NCI-H128 (cell line): ENCODE measurements at regions not wholly inside any gene's neighbourhood (a gene's known extent, or its start where the extent isn't known, plus 50 kb on each side); places are given as distances from the start of the nearest gene placed in this dataset.
A peak's percentile ranks its signal among the peaks of the same experiment; 100 is the strongest.
"Not testable (repeated sequence)": the region's sequence is repeated elsewhere in the genome, so short reads cannot be mapped to it uniquely, and the experiment has no call there.

Experiments used
- DNase-seq: peaks from one replicate; lab custom pipeline; 2025; ENCODE audit not compliant: unreplicated experiment; lab: John Stamatoyannopoulos, UW

DNA sequence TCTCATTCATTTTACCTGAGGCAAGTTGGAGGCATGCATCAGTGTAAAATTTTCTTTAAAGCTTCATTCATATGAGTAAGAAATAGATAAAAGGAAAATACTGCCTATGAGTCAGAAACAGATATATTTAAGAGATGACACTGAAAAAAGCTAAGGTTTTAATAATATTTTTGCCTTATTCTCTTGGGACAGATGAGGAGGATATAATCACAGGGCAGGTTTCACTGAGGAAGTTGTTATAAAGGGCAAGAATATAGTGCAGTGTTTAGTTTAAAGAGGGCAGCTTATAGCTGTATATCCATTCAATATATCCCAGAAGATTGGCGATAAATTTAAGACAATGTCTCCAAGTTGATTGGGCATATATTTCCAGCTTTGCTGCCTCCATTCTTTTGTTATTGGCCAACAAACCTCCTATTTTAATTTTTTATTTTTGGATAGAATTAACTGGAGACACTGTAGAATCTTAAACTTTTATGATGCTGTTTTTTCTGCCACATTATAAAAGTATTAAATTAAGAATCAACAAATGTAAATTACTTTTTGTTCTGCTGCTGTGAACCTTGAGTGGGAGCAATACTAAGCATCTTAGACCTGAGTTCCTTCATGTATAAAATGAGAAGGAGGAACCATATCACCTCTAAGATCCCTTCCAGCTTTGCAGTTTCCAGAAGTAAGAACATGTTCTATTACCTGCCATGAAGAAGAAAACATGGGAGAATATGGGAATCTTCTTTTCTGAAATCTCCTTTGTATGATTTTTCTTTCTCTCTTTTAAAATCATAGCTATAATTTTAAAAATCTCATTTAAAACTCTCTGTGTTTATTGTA is 171.6 kb downstream of the S1PR1 start:
- no peak for DNase-seq

DNA sequence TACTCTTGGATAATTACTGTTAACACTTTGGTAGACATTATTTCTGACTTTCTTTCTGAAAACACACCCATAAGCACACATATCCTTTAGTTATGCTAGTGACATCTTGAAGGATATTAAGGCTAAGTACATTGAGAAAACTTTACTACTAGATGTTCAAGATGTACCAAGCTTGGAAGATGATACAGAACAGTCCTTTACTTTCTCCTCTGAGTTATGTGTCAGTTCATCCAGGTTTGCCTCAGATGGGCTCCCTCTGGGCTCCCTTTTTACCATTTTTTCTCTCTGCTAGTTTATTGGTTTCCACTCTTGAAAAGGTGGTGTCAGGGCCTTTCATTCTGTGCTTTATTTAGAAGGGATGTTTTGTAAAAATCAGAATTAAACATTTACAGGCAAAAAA is 172.3 kb downstream of the S1PR1 start:
- DNase-seq: no peak

DNA sequence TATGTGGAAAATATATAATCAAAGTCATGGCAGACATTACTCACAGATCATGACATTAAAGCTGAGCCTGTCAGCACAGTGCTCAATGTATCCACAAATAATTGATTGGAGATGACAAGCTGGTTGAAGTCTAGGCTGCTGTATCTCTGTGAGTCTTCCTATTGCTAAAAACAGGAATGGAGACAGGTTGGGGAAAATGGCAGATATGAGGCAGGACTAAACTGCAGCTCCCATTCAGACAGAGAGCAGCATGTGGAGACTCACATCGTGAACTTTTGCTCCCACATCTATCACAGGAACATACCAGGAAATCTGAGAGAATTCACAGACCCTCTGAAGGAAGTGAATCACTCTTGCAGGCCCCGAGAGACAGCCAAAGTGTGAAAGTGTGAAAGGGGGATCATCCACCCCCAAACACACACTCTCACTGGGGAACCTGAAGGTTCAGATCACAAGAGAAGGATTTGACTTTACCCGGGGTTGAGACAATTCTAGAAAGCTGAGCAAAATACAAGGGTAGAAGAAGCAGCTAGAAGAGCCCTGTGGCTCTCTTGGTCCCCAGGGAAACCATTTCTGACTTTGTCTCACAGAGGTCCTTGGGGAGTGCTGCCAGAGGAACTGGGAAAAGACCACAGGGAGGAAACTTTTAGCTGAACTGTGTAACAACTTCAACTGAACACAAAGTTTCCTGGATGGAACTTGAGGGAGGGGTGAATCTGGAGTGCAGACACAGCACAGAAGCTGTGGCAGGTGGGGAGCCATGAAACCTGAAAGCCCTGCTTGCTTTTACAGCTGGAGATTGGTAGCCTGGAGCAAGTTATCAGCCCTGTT is 173.4 kb downstream of the S1PR1 start:
- DNase-seq: no peak

DNA sequence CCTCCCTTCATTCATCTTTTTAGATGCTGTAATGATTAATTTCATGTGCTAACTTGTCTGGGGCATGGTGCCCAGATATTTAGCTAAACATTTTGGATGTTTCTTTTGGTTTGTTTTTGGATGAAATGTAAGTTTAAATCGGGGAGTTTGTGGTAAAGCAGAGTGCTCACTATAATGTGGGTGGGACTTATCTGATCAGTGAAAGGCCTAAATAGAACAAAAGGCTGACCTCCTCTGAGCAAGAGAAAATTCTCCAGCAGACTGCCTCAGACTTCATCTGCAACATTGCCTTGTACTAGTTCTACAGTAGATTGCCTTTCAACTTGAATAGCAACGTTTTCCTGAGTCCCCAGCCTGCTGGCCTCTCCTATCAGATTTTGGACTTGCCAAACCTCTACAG is 183.6 kb downstream of the S1PR1 start:
- DNase-seq: no peak

DNA sequence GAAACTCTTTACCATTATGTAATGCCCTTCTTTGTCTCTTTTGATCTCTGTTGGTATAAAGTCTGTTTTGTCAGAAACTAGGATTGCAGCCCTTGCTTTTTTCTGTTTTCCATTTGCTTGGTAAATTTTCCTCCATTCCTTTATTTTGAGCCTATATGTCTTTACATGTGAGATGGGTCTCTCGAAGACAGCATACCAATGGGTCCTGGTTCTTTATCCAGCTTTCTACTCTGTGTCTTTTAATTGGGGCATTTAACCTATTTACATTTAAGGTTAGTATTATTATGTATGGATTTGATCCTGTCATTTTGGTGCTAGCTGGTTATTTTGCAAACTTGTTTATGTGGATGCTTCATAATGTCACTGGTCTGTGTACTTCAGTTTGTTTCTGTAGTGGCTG is 191.3 kb downstream of the S1PR1 start:
- DNase-seq: not testable (repeated sequence)

DNA sequence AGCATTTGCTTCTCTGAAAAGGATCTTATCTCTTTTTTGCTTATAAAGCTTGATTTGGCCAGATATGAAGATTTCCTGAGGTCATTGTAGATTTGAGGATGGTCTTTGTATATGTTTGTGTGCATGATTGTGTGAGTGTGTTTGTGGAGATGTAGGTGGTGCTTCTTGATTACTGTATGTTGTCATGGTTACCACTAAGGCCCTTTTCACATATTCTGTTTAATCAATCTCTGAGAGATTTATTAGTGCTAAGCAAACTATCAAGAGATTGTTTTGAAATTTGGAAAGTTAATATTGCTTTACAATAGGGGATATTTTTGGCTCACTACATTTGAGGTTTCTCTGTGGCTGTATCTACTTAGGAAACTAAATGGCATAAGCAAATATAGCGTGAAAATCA is 191.7 kb downstream of the S1PR1 start:
- DNase-seq: no peak

DNA sequence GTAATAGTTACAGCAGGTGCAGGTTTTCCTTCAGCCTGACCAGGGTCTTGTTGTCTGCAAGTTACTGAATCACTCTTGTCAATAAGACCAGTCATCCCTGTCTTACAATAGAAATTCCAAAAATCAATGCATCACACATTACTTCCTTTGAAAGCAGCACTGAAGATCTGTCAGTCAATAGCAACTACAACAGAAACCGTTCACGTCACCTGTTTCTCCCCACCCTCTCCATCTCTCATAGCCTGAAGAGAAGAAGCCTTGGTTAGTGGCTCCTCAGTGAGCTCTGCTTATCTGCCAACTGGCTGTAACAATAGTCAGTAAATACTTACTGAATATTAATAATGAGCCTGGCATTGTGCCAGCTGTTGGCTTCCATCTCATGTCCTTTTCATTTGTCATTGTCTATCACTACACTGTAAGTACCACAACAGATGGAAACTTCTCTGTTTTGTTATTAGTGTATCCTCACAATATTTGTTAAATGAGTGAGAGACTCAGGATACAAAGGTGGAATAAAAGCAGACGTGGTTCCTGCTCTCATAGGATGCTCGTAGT is 195.2 kb downstream of the S1PR1 start:
- DNase-seq: no peak

DNA sequence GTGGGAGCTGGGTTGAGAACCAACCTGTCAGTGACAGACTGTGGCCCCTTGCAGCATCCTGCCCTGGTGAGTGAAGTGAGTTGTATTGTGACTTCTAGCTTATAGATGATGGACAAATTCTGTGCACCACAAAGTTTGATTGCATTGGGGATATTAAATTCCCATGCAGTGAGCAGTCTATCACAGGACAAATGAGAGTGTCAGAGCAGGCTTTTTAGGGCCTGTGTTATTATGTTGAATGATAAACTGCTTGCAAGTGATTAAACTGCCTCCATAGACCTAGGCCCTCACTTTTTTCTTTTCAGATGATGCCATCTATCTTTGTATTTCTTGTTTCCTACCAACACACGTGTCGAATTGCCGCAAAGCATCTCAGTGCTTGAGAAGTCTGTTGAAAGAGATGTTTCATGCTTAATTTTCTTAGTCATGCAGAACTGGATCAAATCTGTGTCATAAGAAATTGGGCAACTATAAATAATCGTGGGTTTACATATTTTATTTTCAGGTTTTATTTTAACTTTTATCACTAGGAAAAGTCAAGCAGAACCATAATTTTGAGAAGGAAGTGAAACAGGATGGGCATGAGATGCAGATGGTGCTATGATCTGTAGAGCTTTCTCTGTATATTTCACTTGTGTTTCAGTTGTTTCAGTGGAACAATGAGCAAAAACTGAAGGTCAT is 199.2 kb downstream of the S1PR1 start:
- no peak for DNase-seq

DNA sequence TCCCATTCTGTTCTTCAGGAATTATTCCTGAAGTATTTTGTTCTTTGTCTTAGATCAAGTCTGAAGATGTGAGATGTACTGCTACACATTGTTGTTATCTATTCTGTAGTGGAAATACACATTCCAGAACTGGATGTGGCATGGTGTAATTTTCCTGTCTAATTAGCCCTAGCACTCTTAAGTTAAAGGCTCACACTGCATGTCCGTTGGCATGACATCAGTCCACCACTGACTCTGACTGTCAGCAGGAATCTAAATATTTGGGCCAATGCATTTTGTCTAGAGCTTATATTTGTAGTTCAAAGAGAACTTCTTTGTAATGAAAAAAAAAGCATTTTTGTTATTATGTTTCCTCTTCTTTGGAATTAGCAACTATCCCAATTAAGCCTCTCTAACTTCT is 201.0 kb downstream of the S1PR1 start:
- DNase-seq: no peak

DNA sequence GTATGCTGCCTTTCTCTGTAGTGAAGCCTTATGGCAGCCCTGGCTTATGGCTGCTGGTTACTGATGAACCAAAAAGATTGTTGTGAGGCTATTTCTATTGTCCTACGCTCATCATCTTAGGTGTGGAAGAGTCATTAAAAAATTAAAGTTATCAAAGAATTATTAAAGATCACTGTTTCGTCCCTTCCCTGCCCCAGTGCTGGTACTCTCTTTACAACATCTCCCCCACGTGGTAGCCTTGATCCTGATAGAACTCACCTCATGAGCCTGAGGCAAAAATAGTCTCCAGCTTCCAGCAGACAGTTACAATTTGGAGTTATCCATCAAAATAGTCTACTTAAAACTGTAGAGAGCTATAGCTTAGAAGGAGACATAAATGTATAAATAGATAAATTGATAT is 201.5 kb downstream of the S1PR1 start:
- no peak for DNase-seq

DNA sequence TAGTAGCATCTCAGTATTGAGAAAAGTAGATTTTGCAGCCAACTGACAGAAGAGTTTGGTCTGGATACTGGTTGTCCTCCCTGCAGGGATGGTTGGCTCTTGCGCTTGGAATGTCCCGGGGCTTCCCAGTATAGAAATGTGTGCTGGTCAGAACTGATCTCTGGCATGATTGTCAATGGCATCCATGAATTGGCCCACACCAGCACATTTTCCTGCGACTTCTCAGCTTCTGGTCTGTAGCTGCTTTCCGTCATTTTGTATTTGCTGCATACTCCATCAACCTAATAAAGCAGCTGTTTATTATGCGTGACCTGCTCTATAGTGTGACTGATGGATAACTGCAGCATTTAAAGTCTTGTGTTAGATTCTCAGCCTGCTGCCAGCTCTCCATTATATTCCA is 203.7 kb downstream of the S1PR1 start:
- DNase-seq: no peak

DNA sequence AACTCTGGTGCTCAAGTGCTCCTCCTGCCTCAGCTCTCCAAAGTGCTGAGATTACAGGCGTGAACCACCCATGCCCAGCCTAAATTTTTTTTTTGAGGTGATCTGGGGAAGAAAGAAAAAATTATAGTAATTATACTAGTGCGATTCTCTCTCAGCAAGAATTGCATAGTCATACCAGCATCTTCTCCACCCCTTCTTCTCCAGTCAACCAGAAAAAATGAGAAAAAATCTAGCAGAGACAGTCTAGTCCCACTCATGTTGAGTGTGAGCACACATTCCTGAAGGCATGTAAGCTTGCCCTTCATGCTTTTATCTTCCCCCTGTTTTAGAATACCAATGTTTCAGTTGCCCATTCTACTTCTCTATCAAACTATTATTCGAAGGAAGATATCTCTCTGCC is 207.6 kb downstream of the S1PR1 start:
- no peak for DNase-seq

DNA sequence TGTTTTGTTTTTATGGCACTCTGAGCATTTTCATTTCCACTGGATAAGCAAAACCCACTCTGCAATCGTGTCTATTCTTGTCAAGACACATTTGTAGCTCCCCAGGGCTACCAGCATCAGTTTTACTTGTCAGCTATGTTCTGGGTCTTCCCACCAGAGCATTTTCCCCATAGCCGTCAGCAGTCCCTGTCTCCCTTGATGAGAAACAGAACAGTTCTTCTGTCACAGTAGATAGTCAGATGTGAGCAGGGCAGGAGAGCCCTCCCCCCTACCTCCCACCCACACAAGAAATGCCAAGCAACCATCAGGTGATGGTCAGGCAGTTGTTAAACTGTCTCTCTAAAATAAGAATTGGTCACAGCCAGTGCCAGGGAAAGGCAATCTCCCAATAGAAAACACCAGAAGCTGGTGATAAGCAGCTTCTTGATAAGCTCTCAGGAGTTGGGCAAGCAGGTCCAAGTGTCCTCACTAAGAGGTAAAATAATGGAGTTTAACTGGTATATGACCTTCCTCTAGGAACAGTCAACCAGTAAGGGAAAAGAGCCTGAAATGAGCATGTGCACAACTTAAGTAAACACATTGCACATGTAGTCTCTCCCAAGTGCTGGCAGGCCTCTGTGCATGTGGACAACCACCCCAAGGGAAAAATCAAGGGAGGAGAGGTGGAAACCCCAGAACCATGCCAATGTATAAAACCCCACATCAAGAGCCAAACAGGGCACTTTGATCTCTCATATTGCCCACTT is 208.2 kb downstream of the S1PR1 start:
- no peak for DNase-seq

DNA sequence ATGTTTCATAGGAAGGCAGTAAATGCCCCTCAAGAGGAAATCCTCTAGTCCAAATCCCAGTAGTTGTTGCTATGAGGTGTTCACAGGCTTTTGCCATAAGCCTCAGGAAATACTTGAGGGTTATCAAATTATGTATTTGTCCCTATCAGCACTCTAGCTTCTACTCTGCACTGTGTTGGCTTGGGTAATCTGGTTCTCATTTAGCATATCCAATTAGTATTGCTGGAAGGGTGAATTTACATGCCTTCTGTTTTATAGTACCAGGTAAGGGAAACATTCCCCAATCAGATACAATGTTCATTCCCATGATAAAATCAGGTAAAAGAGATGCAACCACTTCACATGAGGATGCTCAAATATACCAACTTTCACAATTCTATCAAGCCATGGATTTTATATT is 211.2 kb downstream of the S1PR1 start:
- DNase-seq: no peak

DNA sequence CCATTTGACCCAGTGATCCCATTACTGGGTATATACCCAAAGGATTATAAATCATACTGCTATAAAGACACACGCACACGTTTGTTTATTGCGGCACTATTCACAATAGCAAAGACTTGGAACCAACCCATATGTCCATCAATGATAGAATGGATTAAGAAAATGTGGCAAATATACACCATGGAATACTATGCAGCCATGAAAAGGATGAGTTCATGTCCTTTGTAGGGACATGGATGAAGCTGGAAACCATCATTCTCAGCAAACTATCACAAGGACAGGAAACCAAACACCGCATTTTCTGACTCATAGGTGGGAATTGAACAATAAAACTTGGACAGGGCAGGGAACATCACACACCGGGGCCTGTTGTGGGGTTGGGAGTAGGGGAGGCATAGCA is 213.9 kb downstream of the S1PR1 start:
- DNase-seq: not testable (repeated sequence)

DNA sequence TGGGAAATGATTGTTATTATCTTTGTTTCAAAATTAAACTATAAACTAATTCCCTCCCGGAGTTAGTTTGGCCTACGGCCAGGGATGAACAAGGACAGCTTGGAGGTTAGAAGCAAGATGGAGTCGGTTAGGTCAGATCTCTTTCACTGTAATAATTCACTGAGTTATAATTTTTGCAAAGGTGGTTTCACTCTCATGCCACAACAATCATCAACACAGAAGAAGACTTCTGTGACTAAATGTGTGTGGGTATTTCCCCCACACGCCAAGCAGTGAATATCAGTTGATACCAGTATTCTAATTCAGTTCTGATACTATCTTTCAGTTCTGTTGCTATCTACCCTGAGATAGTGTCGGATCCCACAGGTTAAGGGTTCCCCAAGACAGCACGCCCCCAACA is 215.1 kb downstream of the S1PR1 start:
- no peak for DNase-seq

DNA sequence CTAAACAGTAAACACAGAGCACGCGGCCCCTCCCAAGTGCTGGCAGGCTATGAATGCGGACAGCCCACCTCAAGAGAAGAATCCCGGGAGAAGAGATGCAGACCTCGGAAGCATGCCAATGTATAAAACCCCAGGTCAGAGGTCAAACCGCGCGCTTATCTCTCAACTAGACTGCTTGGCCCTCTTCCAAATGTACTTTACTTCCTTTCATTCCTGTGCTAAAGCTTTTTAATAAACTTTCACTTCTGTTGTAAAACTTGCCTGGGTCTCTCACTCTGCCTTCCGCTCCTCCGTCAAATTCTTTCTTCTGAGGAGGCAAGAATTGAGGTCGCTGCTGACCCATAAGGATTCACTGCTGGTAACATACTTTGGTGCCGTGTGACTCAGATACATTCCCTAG is 216.0 kb downstream of the S1PR1 start:
- no peak for DNase-seq

DNA sequence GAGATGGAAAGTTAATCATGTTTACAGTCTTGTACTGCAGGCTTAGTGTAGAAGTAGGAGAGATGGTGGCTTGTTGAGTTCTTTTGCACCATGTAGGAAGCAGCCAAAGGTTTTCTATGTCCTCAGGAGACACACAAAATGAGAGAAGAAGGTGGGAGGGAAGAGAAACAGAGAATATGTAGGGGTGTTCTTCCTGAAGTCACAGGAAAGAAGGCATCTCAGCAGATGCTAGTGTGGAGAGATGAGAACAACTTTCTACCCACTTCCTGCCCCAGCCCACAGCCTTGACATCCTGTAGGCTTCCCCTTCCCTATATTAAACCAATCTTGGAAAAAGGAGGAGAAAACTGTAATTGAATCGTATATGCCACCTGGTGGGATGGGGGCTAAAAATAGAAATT is 217.0 kb downstream of the S1PR1 start:
- no peak for DNase-seq

DNA sequence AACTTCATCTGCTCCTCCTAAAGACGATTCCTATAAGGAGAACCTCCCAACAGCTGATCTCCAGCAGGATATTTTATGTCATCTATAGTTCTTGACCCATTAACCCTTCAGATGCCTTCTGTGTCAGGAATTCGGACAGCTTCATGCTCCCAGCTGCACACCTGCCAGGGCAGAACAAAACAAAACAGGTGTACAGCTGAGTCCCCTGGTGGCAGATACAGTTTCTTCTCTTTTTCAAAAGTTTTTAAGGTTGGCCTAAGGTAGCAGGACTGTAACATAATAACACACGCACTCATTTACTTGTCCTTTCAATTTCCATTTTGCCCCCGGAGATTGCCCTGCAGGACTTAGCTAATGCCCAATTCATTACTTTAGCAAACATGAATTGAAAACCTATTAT is 218.3 kb downstream of the S1PR1 start:
- DNase-seq: no peak

DNA sequence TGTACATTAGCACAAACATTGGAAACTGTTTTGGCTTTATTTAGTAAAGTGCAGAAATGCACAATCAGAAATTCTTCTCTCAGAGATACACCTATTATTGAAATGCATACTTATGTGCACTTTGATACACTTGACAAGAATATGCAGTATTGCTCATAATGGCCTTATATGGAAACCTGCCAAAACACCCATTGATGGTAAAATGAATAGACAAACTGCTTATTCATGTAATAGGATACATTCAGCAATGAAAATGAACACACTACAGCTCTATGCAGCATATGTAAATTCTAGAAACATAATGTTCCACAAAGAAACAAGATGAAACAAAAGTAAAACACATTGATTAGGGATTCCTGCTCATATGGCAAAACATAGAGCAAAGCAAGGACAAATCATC is 223.9 kb downstream of the S1PR1 start:
- peak; percentile 41 for DNase-seq

DNA sequence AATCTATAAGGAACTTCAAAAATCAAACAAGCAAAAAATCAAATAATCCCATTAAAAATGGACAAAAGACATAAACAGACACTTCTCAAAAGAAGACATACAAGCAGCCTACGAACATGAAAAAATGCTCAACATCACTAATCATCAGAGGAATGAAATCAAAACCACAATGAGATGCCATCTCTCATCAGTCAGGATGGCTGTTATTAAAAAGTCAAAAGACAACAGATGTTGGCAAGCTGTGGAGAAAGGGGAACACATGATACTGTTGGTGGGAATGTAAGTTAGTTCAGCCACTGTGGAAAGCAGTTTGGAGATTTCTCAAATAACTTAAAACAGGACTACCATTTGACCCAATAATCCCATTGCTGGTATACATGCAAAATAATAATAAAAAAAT is 226.4 kb downstream of the S1PR1 start:
- DNase-seq: no peak
